ENCODE measurements at regions not wholly inside any gene's neighbourhood (a gene's known extent, or its start where the extent isn't known, plus 50 kb on each side); places are given as distances from the start of the nearest gene placed in this dataset.

- dilution Hi-C loops (cut with MboI; ENCODE audit: extremely low pct_ligation_motif_present, low sequenced_read_pairs), result no loop called here
- H3K27me3 ChIP-seq (ENCODE audit: control insufficient read depth, extremely low read depth, insufficient read depth, low read length), result no peaks in the 10 kb centered on the region
- H3K36me3 ChIP-seq (ENCODE audit: control insufficient read depth in 2 of 2, extremely low read depth in 1 of 2, insufficient read depth in 2 of 2, low read length in 2 of 2), result no peaks in the 10 kb centered on the region
- H3K9me1 ChIP-seq (ENCODE audit: control insufficient read depth, extremely low read depth, insufficient read depth, low read length), result no peaks in the 10 kb centered on the region
- no peak overlapping the region for H3K27ac ChIP-seq (ENCODE audit: control insufficient read depth, insufficient read depth, low read length)
- H3K4me2 ChIP-seq (ENCODE audit: control insufficient read depth, extremely low read depth, insufficient read depth, low read depth, low read length), result no peak overlapping the region
- no peak for FAIRE-seq
- DNase-seq (ENCODE audit: low read depth, low spot score), result no peak
- TF ChIP-seq EZH2 (IDR thresholded peaks at IDR 0.05; ENCODE audit: low read length) (no peak), CTCF (optimal IDR thresholded peaks at IDR 0.05 in 1 of 3, IDR thresholded peaks at IDR 0.05 in 1 of 3, conservative IDR thresholded peaks at IDR 0.05 in 1 of 3; ENCODE audit: extremely low read depth in 1 of 3, insufficient read depth in 2 of 3, low read length in 3 of 3) (no peak)
- no peak overlapping the region for H2AFZ ChIP-seq (ENCODE audit: control insufficient read depth, low read length)
- H3K4me3 ChIP-seq (ENCODE audit: control insufficient read depth in 2 of 3, extremely low read depth in 1 of 3, insufficient read depth in 2 of 3, low read depth in 1 of 3, low read length in 3 of 3), result no peak overlapping the region
- H3K9me3 ChIP-seq (ENCODE audit: control insufficient read depth, low read depth, low read length), result no peaks in the 10 kb centered on the region
- no peaks in the 10 kb centered on the region for H4K20me1 ChIP-seq (ENCODE audit: control insufficient read depth, extremely low read depth, insufficient read depth, low read length)
- H3K9ac ChIP-seq (ENCODE audit: control insufficient read depth, extremely low read depth, insufficient read depth, low read length), result no peak overlapping the region
- peaks cover 20% of the 10 kb centered on the region for H3K4me1 ChIP-seq (ENCODE audit: control insufficient read depth, extremely low read depth, insufficient read depth, low read length)
- H3K79me2 ChIP-seq (ENCODE audit: control insufficient read depth, insufficient read depth, low read length), result no peaks in the 10 kb centered on the region
Measured at GRCh38 chr1:223029985-223030769, 112.9 kb downstream of the TLR5 start.

- DNase-seq (ENCODE audit: low read depth, low spot score), result no peak
- no peaks in the 10 kb centered on the region for H3K9me3 ChIP-seq (ENCODE audit: control insufficient read depth, low read depth, low read length)
- no peaks in the 10 kb centered on the region for H3K27me3 ChIP-seq (ENCODE audit: control insufficient read depth, extremely low read depth, insufficient read depth, low read length)
- H2AFZ ChIP-seq (ENCODE audit: control insufficient read depth, low read length), result no peak overlapping the region
- H3K9me1 ChIP-seq (ENCODE audit: control insufficient read depth, extremely low read depth, insufficient read depth, low read length), result no peaks in the 10 kb centered on the region
- H3K4me1 ChIP-seq (ENCODE audit: control insufficient read depth, extremely low read depth, insufficient read depth, low read length), result peaks cover 20% of the 10 kb centered on the region
- H3K9ac ChIP-seq (ENCODE audit: control insufficient read depth, extremely low read depth, insufficient read depth, low read length), result no peak overlapping the region
- H4K20me1 ChIP-seq (ENCODE audit: control insufficient read depth, extremely low read depth, insufficient read depth, low read length), result no peaks in the 10 kb centered on the region
- H3K27ac ChIP-seq (ENCODE audit: control insufficient read depth, insufficient read depth, low read length), result no peak overlapping the region
- H3K36me3 ChIP-seq (ENCODE audit: control insufficient read depth in 2 of 2, extremely low read depth in 1 of 2, insufficient read depth in 2 of 2, low read length in 2 of 2), result no peaks in the 10 kb centered on the region
- H3K4me3 ChIP-seq (ENCODE audit: control insufficient read depth in 2 of 3, extremely low read depth in 1 of 3, insufficient read depth in 2 of 3, low read depth in 1 of 3, low read length in 3 of 3), result no peak overlapping the region
- FAIRE-seq, result no peak
- dilution Hi-C loops (cut with MboI; ENCODE audit: extremely low pct_ligation_motif_present, low sequenced_read_pairs), result no loop called here
- H3K79me2 ChIP-seq (ENCODE audit: control insufficient read depth, insufficient read depth, low read length), result no peaks in the 10 kb centered on the region
- TF ChIP-seq EZH2 (IDR thresholded peaks at IDR 0.05; ENCODE audit: low read length), result no peak
- no peak for TF ChIP-seq CTCF (optimal IDR thresholded peaks at IDR 0.05 in 1 of 3, IDR thresholded peaks at IDR 0.05 in 1 of 3, conservative IDR thresholded peaks at IDR 0.05 in 1 of 3; ENCODE audit: extremely low read depth in 1 of 3, insufficient read depth in 2 of 3, low read length in 3 of 3)
- no peak overlapping the region for H3K4me2 ChIP-seq (ENCODE audit: control insufficient read depth, extremely low read depth, insufficient read depth, low read depth, low read length)
Measured at GRCh38 chr1:223030871-223031400, 112.1 kb downstream of the TLR5 start.

Data from keratinocyte (primary cell).